ENCODE measurements at regions not wholly inside any gene's neighbourhood (a gene's known extent, or its start where the extent isn't known, plus 50 kb on each side); places are given as distances from the start of the nearest gene placed in this dataset.

GRCh38 chr3:27990324-27990723 is 251.1 kb upstream of the CMC1 start:
- TF ChIP-seq CTCF (IDR thresholded peaks at IDR 0.05), result no peak
- TF ChIP-seq POLR2A (IDR thresholded peaks at IDR 0.05), result no peak

All from adrenal gland (tissue), 5 donors.